HEK293 (cell line): ENCODE measurements at regions not wholly inside any gene's neighbourhood (a gene's known extent, or its start where the extent isn't known, plus 50 kb on each side); places are given as distances from the start of the nearest gene placed in this dataset.

Source experiments
- CTCF ChIA-PET: fragments of 350-600 bp; formaldehyde crosslinking; extraction: SDS; loops from one replicate; lab custom pipeline; 2021; ENCODE audit warnings: antibody characterized with exemption; lab: Yijun Ruan, JAX
- POLR2A ChIA-PET: fragments of 300-600 bp; formaldehyde crosslinking; extraction: SDS; loops from one replicate; lab custom pipeline; 2020; ENCODE audit warnings: antibody characterized with exemption, inconsistent platforms; lab: Yijun Ruan, JAX
- H3K27ac ChIP-seq: fragments of 200-500 bp; sonication (Bioruptor generic); 2 replicates; pipeline ENCODE4 v1.5.1; 2014; ENCODE audit warnings: low read depth, low read length, control low read depth, inconsistent platforms; ENCODE audit errors: extremely low read depth
- H3K36me3 ChIP-seq, 2 experiments: fragments of 200-500 bp in 1 of 2; sonication (Bioruptor generic) in 1 of 2; 1 replicate in 1 of 2; 2 replicates in 1 of 2; pipeline ENCODE4 v1.5.1; 2014 to 2017; ENCODE audit warnings: inconsistent platforms in 2 of 2, low read length in 2 of 2; ENCODE audit not compliant: control insufficient read depth in 2 of 2, insufficient read depth in 1 of 2
- H3K4me1 ChIP-seq: fragments of 200-500 bp; sonication (Bioruptor generic); 2 replicates; pipeline ENCODE4 v1.5.1; 2014; ENCODE audit warnings: mild to moderate bottlenecking, low read length, inconsistent platforms; ENCODE audit not compliant: control insufficient read depth, insufficient read depth
- H3K4me3 ChIP-seq: 2 replicates; pipeline ENCODE4 v1.5.1; 2011; ENCODE audit warnings: low read depth, mild to moderate bottlenecking, control low read depth, low read length, moderate library complexity
- H3K9me3 ChIP-seq: fragments of 200-500 bp; sonication (Bioruptor generic); 2 replicates; pipeline ENCODE4 v1.5.1; 2014; ENCODE audit warnings: low read depth, low read length, inconsistent platforms; ENCODE audit not compliant: control insufficient read depth, insufficient read depth
- KLF7 ChIP-seq: fragments of 450-650 bp; formaldehyde crosslinking; IDR thresholded peaks from 2 replicates; pipeline ENCODE4 v1.5.1; 2016; ENCODE audit warnings: missing biosample characterization, missing genetic modification characterization, borderline replicate concordance
- SETDB1 ChIP-seq: IDR thresholded peaks from one replicate; pipeline ENCODE4 v1.6.1; 2017; ENCODE audit warnings: mild to moderate bottlenecking, low read length, moderate library complexity, mixed read lengths; ENCODE audit not compliant: insufficient read length
- ZBTB21 ChIP-seq: fragments of 450-650 bp; formaldehyde crosslinking; IDR thresholded peaks from 2 replicates; pipeline ENCODE4 v1.5.1; 2017; ENCODE audit warnings: missing biosample characterization, missing genetic modification characterization
- ZBTB7A ChIP-seq: fragments of 450-650 bp; formaldehyde crosslinking; IDR thresholded peaks from 2 replicates; pipeline ENCODE4 v1.5.1; 2016; ENCODE audit warnings: low read depth, missing biosample characterization, missing genetic modification characterization
- ZBTB8A ChIP-seq: fragments of 450-650 bp; formaldehyde crosslinking; IDR thresholded peaks from 2 replicates; pipeline ENCODE4 v1.5.1; 2016; ENCODE audit warnings: missing biosample characterization, missing genetic modification characterization
- ZFP69B ChIP-seq: fragments of 450-650 bp; formaldehyde crosslinking; IDR thresholded peaks from 2 replicates; pipeline ENCODE4 v1.5.1; 2016; ENCODE audit warnings: missing biosample characterization, missing genetic modification characterization
- ZNF114 ChIP-seq: fragments of 450-650 bp; formaldehyde crosslinking; IDR thresholded peaks from 2 replicates; pipeline ENCODE4 v1.5.0; 2017; ENCODE audit warnings: missing biosample characterization, missing genetic modification characterization
- ZNF121 ChIP-seq: fragments of 450-650 bp; formaldehyde crosslinking; IDR thresholded peaks from 2 replicates; pipeline ENCODE4 v1.5.1; 2016; ENCODE audit warnings: missing biosample characterization, missing genetic modification characterization
- ZNF302 ChIP-seq: fragments of 450-650 bp; formaldehyde crosslinking; IDR thresholded peaks from 2 replicates; pipeline ENCODE4 v1.5.1; 2016; ENCODE audit warnings: missing biosample characterization, missing genetic modification characterization, low read depth
- ZNF350 ChIP-seq: fragments of 450-650 bp; formaldehyde crosslinking; IDR thresholded peaks from 2 replicates; pipeline ENCODE4 v1.5.0; 2017; ENCODE audit warnings: missing biosample characterization, mild to moderate bottlenecking, missing genetic modification characterization
- ZNF426 ChIP-seq: fragments of 450-650 bp; formaldehyde crosslinking; IDR thresholded peaks from 2 replicates; pipeline ENCODE4 v1.5.1; 2017; ENCODE audit warnings: missing biosample characterization, missing genetic modification characterization, mild to moderate bottlenecking, inconsistent platforms, moderate library complexity
- ZNF48 ChIP-seq: fragments of 450-650 bp; formaldehyde crosslinking; IDR thresholded peaks from 2 replicates; pipeline ENCODE4 v1.5.1; 2016; ENCODE audit warnings: missing biosample characterization, missing genetic modification characterization
- ZNF626 ChIP-seq: fragments of 450-650 bp; sonication (Bioruptor Pico); formaldehyde crosslinking; IDR thresholded peaks from 2 replicates; pipeline ENCODE4 v1.5.1; 2018; ENCODE audit warnings: missing biosample characterization, missing genetic modification characterization, inconsistent platforms
- ZNF658 ChIP-seq: fragments of 450-650 bp; formaldehyde crosslinking; IDR thresholded peaks from 2 replicates; pipeline ENCODE4; 2016; ENCODE audit warnings: missing biosample characterization, missing genetic modification characterization
- ZNF660 ChIP-seq: fragments of 450-650 bp; IDR thresholded peaks from 2 replicates; pipeline ENCODE4 v1.5.1; 2018; ENCODE audit warnings: missing biosample characterization, mild to moderate bottlenecking, missing genetic modification characterization
- ZNF677 ChIP-seq: fragments of 450-650 bp; IDR thresholded peaks from 2 replicates; pipeline ENCODE4 v1.5.0; 2018; ENCODE audit warnings: missing biosample characterization, mild to moderate bottlenecking, missing genetic modification characterization, moderate library complexity
- ZNF701 ChIP-seq: fragments of 450-650 bp; formaldehyde crosslinking; IDR thresholded peaks from 2 replicates; pipeline ENCODE4 v1.5.1; 2016; ENCODE audit warnings: missing biosample characterization, missing genetic modification characterization
- ZNF791 ChIP-seq: fragments of 450-650 bp; formaldehyde crosslinking; IDR thresholded peaks from 2 replicates; pipeline ENCODE4 v1.5.1; 2016; ENCODE audit warnings: missing biosample characterization, missing genetic modification characterization
- TF ChIP-seq, protein P1 (sequence below): fragments of 450-650 bp; formaldehyde crosslinking; IDR thresholded peaks from 2 replicates; pipeline ENCODE4 v1.5.1; 2017; ENCODE audit warnings: missing biosample characterization, missing genetic modification characterization
- TF ChIP-seq, protein P2 (sequence below): fragments of 450-650 bp; formaldehyde crosslinking; IDR thresholded peaks from 2 replicates; pipeline ENCODE4 v1.5.1; 2016; ENCODE audit warnings: missing biosample characterization, missing genetic modification characterization
- TF ChIP-seq, protein P3 (sequence below): fragments of 450-650 bp; formaldehyde crosslinking; IDR thresholded peaks from 2 replicates; pipeline ENCODE4 v1.5.1; 2016; ENCODE audit warnings: missing biosample characterization, missing genetic modification characterization, borderline replicate concordance
- TF ChIP-seq, protein P4 (sequence below): fragments of 450-650 bp; IDR thresholded peaks from 2 replicates; pipeline ENCODE4 v1.5.1; 2018; ENCODE audit warnings: missing biosample characterization, mild to moderate bottlenecking, missing genetic modification characterization
- TF ChIP-seq, protein P5 (sequence below): fragments of 450-650 bp; formaldehyde crosslinking; IDR thresholded peaks from 2 replicates; pipeline ENCODE4 v1.5.1; 2016; ENCODE audit warnings: missing biosample characterization, missing genetic modification characterization
- TF ChIP-seq, protein P6 (sequence below): fragments of 450-650 bp; formaldehyde crosslinking; IDR thresholded peaks from 2 replicates; pipeline ENCODE4 v1.5.1; 2016; ENCODE audit warnings: missing biosample characterization, missing genetic modification characterization, low read depth

DNA sequence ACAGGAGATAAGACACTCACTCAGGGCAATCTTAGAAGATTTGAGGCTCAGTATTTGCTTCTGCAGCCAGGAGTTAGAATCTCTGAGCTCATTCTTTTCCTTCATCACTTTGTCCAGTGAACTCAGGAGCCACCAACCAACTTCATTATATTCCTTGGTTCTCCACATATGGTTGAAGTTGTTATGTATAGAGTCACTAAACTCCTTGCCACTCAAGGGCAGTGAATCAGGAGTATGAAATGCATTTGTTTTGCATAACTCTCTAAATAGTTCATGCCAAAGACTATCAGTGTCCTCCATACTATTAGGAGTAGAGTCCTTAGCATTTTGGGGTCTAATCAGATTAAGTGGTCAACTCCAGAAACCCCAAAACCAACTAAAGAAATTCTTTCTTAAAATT, 150.6 kb downstream of the CCDC59 start:
- Histone ChIP-seq H3K9me3 (no peaks in the 10 kb centered on the region), H3K36me3 (no peaks in the 10 kb centered on the region), H3K4me1 (no peaks in the 10 kb centered on the region), H3K4me3 (no peak overlapping the region), H3K27ac (no peak overlapping the region)
- CTCF ChIA-PET = no interaction called here
- POLR2A ChIA-PET = no interaction called here
- TF ChIP-seq ZFP69B (tag by site-specific recombination) = no peak
- TF ChIP-seq ZBTB8A (tag by site-specific recombination) = no peak
- no peak for TF ChIP-seq ZNF426 (tag by site-specific recombination)
- TF ChIP-seq, protein P1, sequence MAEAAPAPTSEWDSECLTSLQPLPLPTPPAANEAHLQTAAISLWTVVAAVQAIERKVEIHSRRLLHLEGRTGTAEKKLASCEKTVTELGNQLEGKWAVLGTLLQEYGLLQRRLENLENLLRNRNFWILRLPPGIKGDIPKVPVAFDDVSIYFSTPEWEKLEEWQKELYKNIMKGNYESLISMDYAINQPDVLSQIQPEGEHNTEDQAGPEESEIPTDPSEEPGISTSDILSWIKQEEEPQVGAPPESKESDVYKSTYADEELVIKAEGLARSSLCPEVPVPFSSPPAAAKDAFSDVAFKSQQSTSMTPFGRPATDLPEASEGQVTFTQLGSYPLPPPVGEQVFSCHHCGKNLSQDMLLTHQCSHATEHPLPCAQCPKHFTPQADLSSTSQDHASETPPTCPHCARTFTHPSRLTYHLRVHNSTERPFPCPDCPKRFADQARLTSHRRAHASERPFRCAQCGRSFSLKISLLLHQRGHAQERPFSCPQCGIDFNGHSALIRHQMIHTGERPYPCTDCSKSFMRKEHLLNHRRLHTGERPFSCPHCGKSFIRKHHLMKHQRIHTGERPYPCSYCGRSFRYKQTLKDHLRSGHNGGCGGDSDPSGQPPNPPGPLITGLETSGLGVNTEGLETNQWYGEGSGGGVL = no peak
- TF ChIP-seq ZNF791 = no peak
- TF ChIP-seq SETDB1 = no peak
- TF ChIP-seq ZNF701 (tag by site-specific recombination) = no peak
- TF ChIP-seq, protein P2, sequence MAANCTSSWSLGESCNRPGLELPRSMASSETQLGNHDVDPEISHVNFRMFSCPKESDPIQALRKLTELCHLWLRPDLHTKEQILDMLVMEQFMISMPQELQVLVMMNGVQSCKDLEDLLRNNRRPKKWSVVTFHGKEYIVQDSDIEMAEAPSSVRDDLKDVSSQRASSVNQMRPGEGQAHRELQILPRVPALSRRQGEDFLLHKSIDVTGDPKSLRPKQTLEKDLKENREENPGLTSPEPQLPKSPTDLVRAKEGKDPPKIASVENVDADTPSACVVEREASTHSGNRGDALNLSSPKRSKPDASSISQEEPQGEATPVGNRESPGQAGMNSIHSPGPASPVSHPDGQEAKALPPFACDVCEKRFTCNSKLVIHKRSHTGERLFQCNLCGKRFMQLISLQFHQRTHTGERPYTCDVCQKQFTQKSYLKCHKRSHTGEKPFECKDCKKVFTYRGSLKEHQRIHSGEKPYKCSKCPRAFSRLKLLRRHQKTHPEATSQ = no peak
- TF ChIP-seq ZNF350 (tag by site-specific recombination) = no peak
- no peak for TF ChIP-seq ZNF48
- TF ChIP-seq, protein P3, sequence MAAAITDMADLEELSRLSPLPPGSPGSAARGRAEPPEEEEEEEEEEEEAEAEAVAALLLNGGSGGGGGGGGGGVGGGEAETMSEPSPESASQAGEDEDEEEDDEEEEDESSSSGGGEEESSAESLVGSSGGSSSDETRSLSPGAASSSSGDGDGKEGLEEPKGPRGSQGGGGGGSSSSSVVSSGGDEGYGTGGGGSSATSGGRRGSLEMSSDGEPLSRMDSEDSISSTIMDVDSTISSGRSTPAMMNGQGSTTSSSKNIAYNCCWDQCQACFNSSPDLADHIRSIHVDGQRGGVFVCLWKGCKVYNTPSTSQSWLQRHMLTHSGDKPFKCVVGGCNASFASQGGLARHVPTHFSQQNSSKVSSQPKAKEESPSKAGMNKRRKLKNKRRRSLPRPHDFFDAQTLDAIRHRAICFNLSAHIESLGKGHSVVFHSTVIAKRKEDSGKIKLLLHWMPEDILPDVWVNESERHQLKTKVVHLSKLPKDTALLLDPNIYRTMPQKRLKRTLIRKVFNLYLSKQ (tag by site-specific recombination) = no peak
- no peak for TF ChIP-seq ZNF626 (tag by site-specific recombination)
- TF ChIP-seq ZNF677 (tag by site-specific recombination) = no peak

DNA sequence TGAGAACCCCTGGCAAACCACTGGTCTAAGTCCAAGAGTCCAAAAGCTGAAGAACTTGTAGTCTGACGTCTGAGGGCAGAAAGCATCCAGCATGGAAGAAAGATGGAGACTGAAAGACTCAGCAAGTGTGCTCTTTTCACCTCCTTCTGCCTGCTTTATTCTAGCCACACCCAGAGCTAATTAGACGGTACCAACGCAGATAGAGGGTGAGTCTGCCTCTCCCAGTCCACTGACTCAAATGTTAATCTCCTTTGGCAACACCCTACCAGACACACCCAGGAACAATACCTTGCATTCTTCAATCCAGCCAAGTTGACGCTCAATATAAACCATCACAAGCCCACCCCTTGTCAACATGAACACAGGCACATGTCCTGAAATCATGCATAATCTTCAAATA, 155.1 kb downstream of the CCDC59 start:
- no peak for TF ChIP-seq KLF7 (tag by site-specific recombination)
- TF ChIP-seq ZBTB21 (tag by site-specific recombination) = no peak
- no peak for TF ChIP-seq ZNF660
- no peak for TF ChIP-seq ZNF626 (tag by site-specific recombination)
- no peak for TF ChIP-seq ZBTB7A (tag by site-specific recombination)
- TF ChIP-seq ZNF658 (tag by site-specific recombination) = no peak
- TF ChIP-seq, protein P4, sequence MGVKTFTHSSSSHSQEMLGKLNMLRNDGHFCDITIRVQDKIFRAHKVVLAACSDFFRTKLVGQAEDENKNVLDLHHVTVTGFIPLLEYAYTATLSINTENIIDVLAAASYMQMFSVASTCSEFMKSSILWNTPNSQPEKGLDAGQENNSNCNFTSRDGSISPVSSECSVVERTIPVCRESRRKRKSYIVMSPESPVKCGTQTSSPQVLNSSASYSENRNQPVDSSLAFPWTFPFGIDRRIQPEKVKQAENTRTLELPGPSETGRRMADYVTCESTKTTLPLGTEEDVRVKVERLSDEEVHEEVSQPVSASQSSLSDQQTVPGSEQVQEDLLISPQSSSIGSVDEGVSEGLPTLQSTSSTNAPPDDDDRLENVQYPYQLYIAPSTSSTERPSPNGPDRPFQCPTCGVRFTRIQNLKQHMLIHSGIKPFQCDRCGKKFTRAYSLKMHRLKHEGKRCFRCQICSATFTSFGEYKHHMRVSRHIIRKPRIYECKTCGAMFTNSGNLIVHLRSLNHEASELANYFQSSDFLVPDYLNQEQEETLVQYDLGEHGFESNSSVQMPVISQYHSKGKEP (tag by site-specific recombination) = no peak
- no peak for TF ChIP-seq ZNF302 (tag by site-specific recombination)
- no peak for TF ChIP-seq ZNF114 (tag by site-specific recombination)
- no peak for TF ChIP-seq ZNF121 (tag by site-specific recombination)
- TF ChIP-seq ZNF677 (tag by site-specific recombination) = no peak
- TF ChIP-seq, protein P5, sequence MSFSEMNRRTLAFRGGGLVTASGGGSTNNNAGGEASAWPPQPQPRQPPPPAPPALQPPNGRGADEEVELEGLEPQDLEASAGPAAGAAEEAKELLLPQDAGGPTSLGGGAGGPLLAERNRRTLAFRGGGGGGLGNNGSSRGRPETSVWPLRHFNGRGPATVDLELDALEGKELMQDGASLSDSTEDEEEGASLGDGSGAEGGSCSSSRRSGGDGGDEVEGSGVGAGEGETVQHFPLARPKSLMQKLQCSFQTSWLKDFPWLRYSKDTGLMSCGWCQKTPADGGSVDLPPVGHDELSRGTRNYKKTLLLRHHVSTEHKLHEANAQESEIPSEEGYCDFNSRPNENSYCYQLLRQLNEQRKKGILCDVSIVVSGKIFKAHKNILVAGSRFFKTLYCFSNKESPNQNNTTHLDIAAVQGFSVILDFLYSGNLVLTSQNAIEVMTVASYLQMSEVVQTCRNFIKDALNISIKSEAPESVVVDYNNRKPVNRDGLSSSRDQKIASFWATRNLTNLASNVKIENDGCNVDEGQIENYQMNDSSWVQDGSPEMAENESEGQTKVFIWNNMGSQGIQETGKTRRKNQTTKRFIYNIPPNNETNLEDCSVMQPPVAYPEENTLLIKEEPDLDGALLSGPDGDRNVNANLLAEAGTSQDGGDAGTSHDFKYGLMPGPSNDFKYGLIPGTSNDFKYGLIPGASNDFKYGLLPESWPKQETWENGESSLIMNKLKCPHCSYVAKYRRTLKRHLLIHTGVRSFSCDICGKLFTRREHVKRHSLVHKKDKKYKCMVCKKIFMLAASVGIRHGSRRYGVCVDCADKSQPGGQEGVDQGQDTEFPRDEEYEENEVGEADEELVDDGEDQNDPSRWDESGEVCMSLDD (tag by site-specific recombination) = no peak
- TF ChIP-seq, protein P6, sequence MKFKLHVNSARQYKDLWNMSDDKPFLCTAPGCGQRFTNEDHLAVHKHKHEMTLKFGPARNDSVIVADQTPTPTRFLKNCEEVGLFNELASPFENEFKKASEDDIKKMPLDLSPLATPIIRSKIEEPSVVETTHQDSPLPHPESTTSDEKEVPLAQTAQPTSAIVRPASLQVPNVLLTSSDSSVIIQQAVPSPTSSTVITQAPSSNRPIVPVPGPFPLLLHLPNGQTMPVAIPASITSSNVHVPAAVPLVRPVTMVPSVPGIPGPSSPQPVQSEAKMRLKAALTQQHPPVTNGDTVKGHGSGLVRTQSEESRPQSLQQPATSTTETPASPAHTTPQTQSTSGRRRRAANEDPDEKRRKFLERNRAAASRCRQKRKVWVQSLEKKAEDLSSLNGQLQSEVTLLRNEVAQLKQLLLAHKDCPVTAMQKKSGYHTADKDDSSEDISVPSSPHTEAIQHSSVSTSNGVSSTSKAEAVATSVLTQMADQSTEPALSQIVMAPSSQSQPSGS (tag by site-specific recombination) = no peak
- CTCF ChIA-PET = no interaction called here
- Histone ChIP-seq H3K27ac (no peak overlapping the region), H3K4me1 (no peaks in the 10 kb centered on the region), H3K4me3 (no peak overlapping the region), H3K36me3 (no peaks in the 10 kb centered on the region), H3K9me3 (no peaks in the 10 kb centered on the region)
- POLR2A ChIA-PET = no interaction called here
